H1 (cell line): ENCODE measurements at regions not wholly inside any gene's neighbourhood (a gene's known extent, or its start where the extent isn't known, plus 50 kb on each side); places are given as distances from the start of the nearest gene placed in this dataset.

Experiments used
- ZNF274 ChIP-seq: IDR thresholded peaks from 2 replicates; pipeline ENCODE4 v1.7.0; 2012; ENCODE audit warnings: low read length, borderline replicate concordance; ENCODE audit errors: extremely low read depth
- TF ChIP-seq, protein P1 (sequence below), 3 experiments: IDR thresholded peaks; 1 replicate in 2 of 3; 2 replicates in 1 of 3; pipeline versions ENCODE4 v1.5.1 to v1.6.1; 2011; ENCODE audit warnings: low read length in 3 of 3, mild to moderate bottlenecking in 3 of 3, inconsistent platforms in 2 of 3, low read depth in 1 of 3, moderate library complexity in 1 of 3; ENCODE audit not compliant: insufficient read depth in 1 of 3; ENCODE audit errors: control extremely low read depth in 1 of 3

DNA sequence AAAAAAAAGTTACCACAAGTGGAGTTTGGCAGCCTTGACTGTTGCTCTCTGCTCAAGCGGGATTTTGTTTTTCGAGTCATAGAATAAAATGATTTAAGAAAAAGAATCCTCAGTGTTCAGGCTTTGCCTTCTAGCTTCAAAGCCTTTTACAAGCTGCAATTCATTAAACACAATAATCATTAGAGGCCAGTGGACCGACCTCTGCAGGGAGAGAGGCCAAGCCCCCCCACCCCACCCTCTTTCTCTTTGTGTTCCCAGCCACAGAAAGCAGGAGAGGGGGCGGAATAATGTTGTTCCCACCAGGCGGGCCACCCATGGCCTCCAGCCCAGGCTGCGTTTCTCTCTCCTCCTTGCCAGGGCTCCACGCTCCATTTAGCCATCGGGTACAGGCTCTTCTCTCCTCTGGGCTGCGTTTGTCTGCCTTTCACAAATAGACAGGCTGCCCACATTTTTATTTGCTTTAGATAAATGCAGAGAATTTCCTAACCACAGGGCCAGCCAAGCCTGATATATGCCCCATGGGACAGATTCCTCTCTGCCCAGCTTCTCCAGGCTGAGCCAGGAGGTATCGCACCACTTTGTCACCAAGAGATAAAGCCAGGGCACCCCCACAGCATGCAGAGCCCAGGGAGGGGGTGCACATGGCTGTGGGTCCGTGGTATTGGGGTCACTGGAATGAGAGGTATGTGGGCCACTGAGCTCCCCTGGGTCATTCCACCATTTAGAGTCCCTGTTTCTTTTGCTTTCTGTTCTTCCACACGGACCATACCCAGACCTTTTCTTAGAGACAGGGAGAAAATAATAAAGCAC is 318.8 kb downstream of the PIK3R1 start:
- TF ChIP-seq, protein P1, sequence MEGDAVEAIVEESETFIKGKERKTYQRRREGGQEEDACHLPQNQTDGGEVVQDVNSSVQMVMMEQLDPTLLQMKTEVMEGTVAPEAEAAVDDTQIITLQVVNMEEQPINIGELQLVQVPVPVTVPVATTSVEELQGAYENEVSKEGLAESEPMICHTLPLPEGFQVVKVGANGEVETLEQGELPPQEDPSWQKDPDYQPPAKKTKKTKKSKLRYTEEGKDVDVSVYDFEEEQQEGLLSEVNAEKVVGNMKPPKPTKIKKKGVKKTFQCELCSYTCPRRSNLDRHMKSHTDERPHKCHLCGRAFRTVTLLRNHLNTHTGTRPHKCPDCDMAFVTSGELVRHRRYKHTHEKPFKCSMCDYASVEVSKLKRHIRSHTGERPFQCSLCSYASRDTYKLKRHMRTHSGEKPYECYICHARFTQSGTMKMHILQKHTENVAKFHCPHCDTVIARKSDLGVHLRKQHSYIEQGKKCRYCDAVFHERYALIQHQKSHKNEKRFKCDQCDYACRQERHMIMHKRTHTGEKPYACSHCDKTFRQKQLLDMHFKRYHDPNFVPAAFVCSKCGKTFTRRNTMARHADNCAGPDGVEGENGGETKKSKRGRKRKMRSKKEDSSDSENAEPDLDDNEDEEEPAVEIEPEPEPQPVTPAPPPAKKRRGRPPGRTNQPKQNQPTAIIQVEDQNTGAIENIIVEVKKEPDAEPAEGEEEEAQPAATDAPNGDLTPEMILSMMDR (IDR thresholded peaks at IDR 0.05; ENCODE audit: control extremely low read depth in 1 of 3, insufficient read depth in 1 of 3, low read depth in 1 of 3, low read length in 3 of 3): no peak
- no peak for TF ChIP-seq ZNF274
